OCI-M1 (cell line): ENCODE measurements at regions not wholly inside any gene's neighbourhood (a gene's known extent, or its start where the extent isn't known, plus 50 kb on each side); places are given as distances from the start of the nearest gene placed in this dataset.

Source experiments
- DNase-seq: peaks from one replicate; lab custom pipeline; 2025; lab: John Stamatoyannopoulos, UW

- DNase-seq, result peak; percentile 88
These were observed 138.6 kb upstream of the SPEF2 start for GRCh38 chr5:35478856-35479682.

- DNase-seq, result no peak
These were observed 139.8 kb upstream of the SPEF2 start for GRCh38 chr5:35477911-35478310.

- DNase-seq, result no peak
These were observed 140.3 kb upstream of the SPEF2 start for GRCh38 chr5:35477321-35477720.

GRCh38 chr5:35476797-35477196, 140.9 kb upstream of the SPEF2 start:
- DNase-seq, result no peak

- DNase-seq, result peak; percentile 6
These were observed 141.6 kb upstream of the SPEF2 start for GRCh38 chr5:35476036-35476435.

- no peak for DNase-seq
These were observed 144.1 kb upstream of the SPEF2 start for GRCh38 chr5:35473589-35473988.

GRCh38 chr5:35470866-35471265, 146.8 kb upstream of the SPEF2 start:
- DNase-seq, result no peak

- no peak for DNase-seq
These were observed 148.9 kb upstream of the SPEF2 start for GRCh38 chr5:35468811-35469210.

GRCh38 chr5:35466746-35467145, 150.9 kb upstream of the SPEF2 start:
- DNase-seq, result no peak

GRCh38 chr5:35464757-35465156, 152.9 kb upstream of the SPEF2 start:
- no peak for DNase-seq

GRCh38 chr5:35461530-35461929, 156.1 kb upstream of the SPEF2 start:
- no peak for DNase-seq

GRCh38 chr5:35458824-35459207, 158.8 kb upstream of the SPEF2 start:
- no peak for DNase-seq

GRCh38 chr5:35457912-35458823, 159.5 kb upstream of the SPEF2 start:
- no peak for DNase-seq

- no peak for DNase-seq
These were observed 161.2 kb upstream of the SPEF2 start for GRCh38 chr5:35456506-35456905.

- DNase-seq, result no peak
These were observed 163.6 kb upstream of the SPEF2 start for GRCh38 chr5:35454011-35454525.

GRCh38 chr5:35443803-35444595, 173.7 kb upstream of the SPEF2 start:
- peak; percentile 10 for DNase-seq

GRCh38 chr5:35442885-35443639, 174.6 kb upstream of the SPEF2 start:
- DNase-seq, result no peak

GRCh38 chr5:35440409-35440808, 177.3 kb upstream of the SPEF2 start:
- DNase-seq, result no peak

GRCh38 chr5:35438786-35439185, 178.9 kb upstream of the SPEF2 start:
- peak; percentile 4 for DNase-seq

GRCh38 chr5:35438288-35438687, 179.4 kb upstream of the SPEF2 start:
- no peak for DNase-seq

GRCh38 chr5:35436400-35437057, 181.1 kb upstream of the SPEF2 start:
- DNase-seq, result peak; percentile 62
